Skin epidermis (tissue), 12 donors: ENCODE measurements at regions not wholly inside any gene's neighbourhood (a gene's known extent, or its start where the extent isn't known, plus 50 kb on each side); places are given as distances from the start of the nearest gene placed in this dataset.

Experiments used
- H3K27ac ChIP-seq, 21 experiments: fragments of 200-600 bp; sonication (generic) in 11 of 21; one replicate each; pipeline ENCODE4 v1.5.0; 2020; ENCODE audit warnings: mild to moderate bottlenecking in 3 of 21, inconsistent platforms in 2 of 21, moderate library complexity in 2 of 21
- H3K4me3 ChIP-seq, 7 experiments: fragments of 200-600 bp; sonication (generic) in 2 of 7; one replicate each; pipeline ENCODE4 v1.5.0; 2020; ENCODE audit warnings: inconsistent platforms in 2 of 7, mild to moderate bottlenecking in 2 of 7, moderate library complexity in 1 of 7

- peak overlapping the region in 12 of 21 experiments; percentile 21 to 79 (median 62) for H3K27ac ChIP-seq
- no peak overlapping the region for H3K4me3 ChIP-seq
Measured at GRCh38 chr16:17633181-17633951, 162.6 kb upstream of the XYLT1 start.

- Histone ChIP-seq H3K27ac (peak overlapping the region in 12 of 21 experiments; percentile 1 to 79 (median 36)), H3K4me3 (no peak overlapping the region)
Measured at GRCh38 chr16:17632667-17633066, 161.9 kb upstream of the XYLT1 start.

GRCh38 chr16:17629936-17630335, 159.2 kb upstream of the XYLT1 start:
- H3K4me3 ChIP-seq = no peak overlapping the region
- no peak overlapping the region for H3K27ac ChIP-seq

- Histone ChIP-seq H3K27ac (no peak overlapping the region), H3K4me3 (no peak overlapping the region)
Measured at GRCh38 chr16:17628983-17629382, 158.2 kb upstream of the XYLT1 start.

- Histone ChIP-seq H3K4me3 (no peak overlapping the region), H3K27ac (no peak overlapping the region)
Measured at GRCh38 chr16:17622366-17622765, 151.6 kb upstream of the XYLT1 start.

- H3K27ac ChIP-seq = no peak overlapping the region
- H3K4me3 ChIP-seq = no peak overlapping the region
Measured at GRCh38 chr16:17619261-17619660, 148.5 kb upstream of the XYLT1 start.

GRCh38 chr16:17617021-17617552, 146.3 kb upstream of the XYLT1 start:
- H3K4me3 ChIP-seq = no peak overlapping the region

GRCh38 chr16:17612336-17612735, 141.6 kb upstream of the XYLT1 start:
- H3K4me3 ChIP-seq = no peak overlapping the region

More at GRCh38 chr16:17617021-17617552, 146.3 kb upstream of the XYLT1 start:
- H3K27ac ChIP-seq = no peak overlapping the region

GRCh38 chr16:17607609-17608008, 136.8 kb upstream of the XYLT1 start:
- no peak overlapping the region for H3K4me3 ChIP-seq
- H3K27ac ChIP-seq = no peak overlapping the region

More at GRCh38 chr16:17612336-17612735, 141.6 kb upstream of the XYLT1 start:
- H3K27ac ChIP-seq = no peak overlapping the region

GRCh38 chr16:17607075-17607509, 136.3 kb upstream of the XYLT1 start:
- Histone ChIP-seq H3K27ac (no peak overlapping the region), H3K4me3 (no peak overlapping the region)

- H3K4me3 ChIP-seq = no peak overlapping the region
- no peak overlapping the region for H3K27ac ChIP-seq
Measured at GRCh38 chr16:17606460-17606859, 135.7 kb upstream of the XYLT1 start.

GRCh38 chr16:17605784-17606183, 135.0 kb upstream of the XYLT1 start:
- no peak overlapping the region for H3K4me3 ChIP-seq
- no peak overlapping the region for H3K27ac ChIP-seq

- Histone ChIP-seq H3K4me3 (no peak overlapping the region), H3K27ac (no peak overlapping the region)
Measured at GRCh38 chr16:17603626-17604025, 132.9 kb upstream of the XYLT1 start.

GRCh38 chr16:17602678-17603077, 131.9 kb upstream of the XYLT1 start:
- no peak overlapping the region for H3K27ac ChIP-seq
- H3K4me3 ChIP-seq = no peak overlapping the region

GRCh38 chr16:17598968-17599367, 128.2 kb upstream of the XYLT1 start:
- H3K27ac ChIP-seq = no peak overlapping the region
- no peak overlapping the region for H3K4me3 ChIP-seq

- no peak overlapping the region for H3K4me3 ChIP-seq
- H3K27ac ChIP-seq = peak overlapping the region in 12 of 21 experiments; percentile 4 to 74 (median 58)
Measured at GRCh38 chr16:17591655-17592405, 121.1 kb upstream of the XYLT1 start.

GRCh38 chr16:17590711-17591654, 120.2 kb upstream of the XYLT1 start:
- Histone ChIP-seq H3K27ac (peak overlapping the region in 14 of 21 experiments; percentile 4 to 74 (median 58)), H3K4me3 (no peak overlapping the region)

- H3K27ac ChIP-seq = no peak overlapping the region
- H3K4me3 ChIP-seq = no peak overlapping the region
Measured at GRCh38 chr16:17589898-17590297, 119.1 kb upstream of the XYLT1 start.

- Histone ChIP-seq H3K4me3 (no peak overlapping the region), H3K27ac (peak overlapping the region in 1 of 21 experiments; percentile 37)
Measured at GRCh38 chr16:17585449-17586074, 114.8 kb upstream of the XYLT1 start.
